Endothelial cell of umbilical vein (primary cell): ENCODE measurements at regions not wholly inside any gene's neighbourhood (a gene's known extent, or its start where the extent isn't known, plus 50 kb on each side); places are given as distances from the start of the nearest gene placed in this dataset.

Experiments
- BruUV-seq: library from RNA; stranded (reverse); fragments of 400-500 nt; replicated peaks from 2 replicates; lab custom pipeline; 2021; lab: Mats Ljungman, UMichigan
- CTCF ChIA-PET: fragments of 300-600, 350-600 bp; sonication (Branson Sonifier 250); formaldehyde crosslinking; loops from one replicate; lab custom pipeline; 2021; ENCODE audit warnings: antibody characterized with exemption, inconsistent platforms; lab: Charles Lee
- POLR2A ChIA-PET: fragments of 300-600, 350-600 bp; sonication (Branson Sonifier 250); formaldehyde crosslinking; loops from one replicate; lab custom pipeline; 2021; ENCODE audit warnings: antibody characterized with exemption, inconsistent platforms; lab: Charles Lee
- DNase-seq: peaks from one replicate; pipeline ENCODE4 v3.0.0-alpha.2; 2011; ENCODE audit warnings: low read depth, low spot score
- FAIRE-seq: peaks from 2 replicates; lab custom pipeline; 2011; peaks lifted over from hg19 to GRCh38; lab: Jason Lieb, UNC
- H2AFZ ChIP-seq: 2 replicates; pipeline ENCODE4 v1.6.0; 2012; ENCODE audit warnings: low read depth, low read length, control low read depth, inconsistent platforms
- H3K27ac ChIP-seq: 2 replicates; pipeline ENCODE4 v1.5.1; 2011; ENCODE audit warnings: low read depth, mild to moderate bottlenecking, control low read depth, low read length, moderate library complexity; ENCODE audit not compliant: insufficient read depth
- H3K27me3 ChIP-seq, 2 experiments: 2 replicates each; pipeline versions ENCODE4 v1.6.0 to v1.6.1; 2011; ENCODE audit warnings: low read length in 2 of 2, mixed read lengths in 1 of 2; ENCODE audit not compliant: control insufficient read depth in 2 of 2, insufficient read depth in 2 of 2
- H3K36me3 ChIP-seq, 2 experiments: 2 replicates in 1 of 2; 3 replicates in 1 of 2; pipeline ENCODE4 v1.5.1; 2011; ENCODE audit warnings: low read length in 2 of 2, mild to moderate bottlenecking in 1 of 2, moderate library complexity in 1 of 2; ENCODE audit not compliant: control insufficient read depth in 2 of 2, insufficient read depth in 2 of 2; ENCODE audit errors: extremely low read depth in 1 of 2
- H3K4me1 ChIP-seq: 3 replicates; pipeline ENCODE4 v1.5.1; 2011; ENCODE audit warnings: mild to moderate bottlenecking, low read length; ENCODE audit not compliant: control insufficient read depth, insufficient read depth; ENCODE audit errors: extremely low read depth
- H3K4me2 ChIP-seq: 2 replicates; pipeline ENCODE4 v1.6.1; 2011; ENCODE audit warnings: low read length, control low read depth, mixed read lengths; ENCODE audit not compliant: insufficient read depth
- H3K4me3 ChIP-seq, 3 experiments: fragments of 200-600 bp in 1 of 3; sonication (generic), shearing (Covaris generic) in 1 of 3; replicated peaks in 1 of 3; 2 replicates each; pipeline ENCODE4 v1.5.1; 2011 to 2016; ENCODE audit warnings: control low read depth in 3 of 3, low read length in 3 of 3, mild to moderate bottlenecking in 2 of 3, inconsistent platforms in 1 of 3, low read depth in 1 of 3, moderate library complexity in 1 of 3; ENCODE audit not compliant: insufficient read depth in 1 of 3
- H3K79me2 ChIP-seq: 2 replicates; pipeline ENCODE4 v1.6.0; 2012; ENCODE audit warnings: low read length, inconsistent platforms; ENCODE audit not compliant: control insufficient read depth, insufficient read depth
- H3K9ac ChIP-seq: replicated peaks from 2 replicates; pipeline ENCODE3; 2011; ENCODE audit warnings: low read length, control low read depth; ENCODE audit not compliant: insufficient read depth; ENCODE audit errors: extremely low read depth
- H3K9me1 ChIP-seq: replicated peaks from 3 replicates; pipeline ENCODE4 v1.6.0; 2011; ENCODE audit warnings: mild to moderate bottlenecking, low read length; ENCODE audit not compliant: control insufficient read depth, insufficient read depth; ENCODE audit errors: extremely low read depth
- H3K9me3 ChIP-seq: replicated peaks from 2 replicates; pipeline ENCODE4 v1.5.1; 2012; ENCODE audit warnings: low read length, inconsistent platforms; ENCODE audit not compliant: control insufficient read depth, insufficient read depth
- H4K20me1 ChIP-seq: replicated peaks from 2 replicates; pipeline ENCODE3; 2011; ENCODE audit warnings: mild to moderate bottlenecking, low read length; ENCODE audit not compliant: control insufficient read depth, insufficient read depth; ENCODE audit errors: extremely low read depth
- CTCF ChIP-seq, 2 donors: IDR thresholded peaks; 1 replicate in 1 of 2; 2 replicates in 1 of 2; pipeline ENCODE4 v1.5.1; 2011; ENCODE audit warnings: low read length in 2 of 2, mild to moderate bottlenecking in 2 of 2, moderate library complexity in 2 of 2, control low read depth in 1 of 2, inconsistent platforms in 1 of 2, low read depth in 1 of 2; ENCODE audit not compliant: insufficient read depth in 1 of 2; ENCODE audit errors: extremely low read depth in 1 of 2
- EZH2 ChIP-seq: IDR thresholded peaks from 2 replicates; pipeline ENCODE4 v1.6.1; 2012; ENCODE audit warnings: borderline replicate concordance, low read depth, mild to moderate bottlenecking, moderate library complexity, low read length, inconsistent platforms; ENCODE audit not compliant: severe bottlenecking
- FOS ChIP-seq: IDR thresholded peaks from 2 replicates; pipeline ENCODE4 v1.6.1; 2011; ENCODE audit warnings: mild to moderate bottlenecking, low read length, moderate library complexity, borderline replicate concordance; ENCODE audit not compliant: insufficient read depth
- MYC ChIP-seq: IDR thresholded peaks from one replicate; pipeline ENCODE4 v1.6.1; 2011; ENCODE audit warnings: mild to moderate bottlenecking, low read depth, low read length
- POLR2A ChIP-seq: IDR thresholded peaks from 2 replicates; pipeline ENCODE4 v1.6.1; 2012; ENCODE audit warnings: low read depth, mild to moderate bottlenecking, control low read depth, low read length
- dilution Hi-C: fragments of 300-500 bp; cut with MboI; formaldehyde crosslinking; loops from one replicate; pipeline ENCODE4 v1.15.0; 2019; ENCODE audit warnings: low sequenced_read_pairs; ENCODE audit not compliant: extremely low pct_ligation_motif_present
- intact Hi-C: fragments of 100-400 bp; cut with micrococcal nuclease; formaldehyde crosslinking; loops from one replicate; pipeline ENCODE4 v1.10.0; 2022

GRCh38 chr9:136599811-136600660, 54.2 kb upstream of the NOTCH1 start:
- H3K9me1 ChIP-seq: no peaks in the 10 kb centered on the region
- no TSS peak for BruUV-seq
- no peaks in the 10 kb centered on the region for H3K9me3 ChIP-seq
- peaks cover 5% of the 10 kb centered on the region for H3K4me1 ChIP-seq
- dilution Hi-C loops: no loop called here
- no peak overlapping the region for H3K4me2 ChIP-seq
- H2AFZ ChIP-seq: no peak overlapping the region
- TF ChIP-seq CTCF (IDR thresholded peaks at IDR 0.05; ENCODE audit: extremely low read depth in 1 of 2, insufficient read depth in 1 of 2, low read depth in 1 of 2, low read length in 2 of 2) (no peak), FOS (no peak), POLR2A (no peak), MYC (no peak), EZH2 (no peak)
- no peaks in the 10 kb centered on the region for H3K79me2 ChIP-seq
- POLR2A ChIA-PET: no interaction called here
- H3K9ac ChIP-seq: no peak overlapping the region
- CTCF ChIA-PET: no interaction called here
- FAIRE-seq (no peak), DNase-seq (no peak)
- no peaks in the 10 kb centered on the region for H4K20me1 ChIP-seq
- no peaks in the 10 kb centered on the region for H3K27me3 ChIP-seq
- H3K4me3 ChIP-seq: no peak overlapping the region
- intact Hi-C loops: loop anchor here (5.0 kb wide), 1 partner anchor 33 kb away; no protein-coding TSS in a partner anchor
- no peaks in the 10 kb centered on the region for H3K36me3 ChIP-seq
- no peak overlapping the region for H3K27ac ChIP-seq
